ENCODE measurements at regions not wholly inside any gene's neighbourhood (a gene's known extent, or its start where the extent isn't known, plus 50 kb on each side); places are given as distances from the start of the nearest gene placed in this dataset.
"Not testable (repeated sequence)": the region's sequence is repeated elsewhere in the genome, so short reads cannot be mapped to it uniquely, and the experiment has no call there.

GRCh38 chr12:75943730-75944096, 87.9 kb downstream of the PHLDA1 start:
- DNase-seq (ENCODE audit: low read depth) = no peak

- DNase-seq (ENCODE audit: low read depth) = not testable (repeated sequence)
Measured at GRCh38 chr12:75941661-75942060, 89.9 kb downstream of the PHLDA1 start.

GRCh38 chr12:75939016-75939642, 92.4 kb downstream of the PHLDA1 start:
- DNase-seq (ENCODE audit: low read depth) = no peak

GRCh38 chr12:75938189-75938588, 93.4 kb downstream of the PHLDA1 start:
- no peak for DNase-seq (ENCODE audit: low read depth)

- no peak for DNase-seq (ENCODE audit: low read depth)
Measured at GRCh38 chr12:75937486-75937885, 94.1 kb downstream of the PHLDA1 start.

- DNase-seq (ENCODE audit: low read depth) = no peak
Measured at GRCh38 chr12:75936515-75937440, 94.8 kb downstream of the PHLDA1 start.

GRCh38 chr12:75935539-75936242, 95.9 kb downstream of the PHLDA1 start:
- no peak for DNase-seq (ENCODE audit: low read depth)

GRCh38 chr12:75933101-75933500, 98.5 kb downstream of the PHLDA1 start:
- DNase-seq (ENCODE audit: low read depth) = peak; percentile 47

GRCh38 chr12:75932241-75932640, 99.3 kb downstream of the PHLDA1 start:
- no peak for DNase-seq (ENCODE audit: low read depth)

- DNase-seq (ENCODE audit: low read depth) = no peak
Measured at GRCh38 chr12:75923964-75924666, 107.5 kb downstream of the PHLDA1 start.

GRCh38 chr12:75922944-75923642, 108.5 kb downstream of the PHLDA1 start:
- no peak for DNase-seq (ENCODE audit: low read depth)

GRCh38 chr12:75921622-75922289, 109.8 kb downstream of the PHLDA1 start:
- no peak for DNase-seq (ENCODE audit: low read depth)

- no peak for DNase-seq (ENCODE audit: low read depth)
Measured at GRCh38 chr12:75917715-75918114, 113.9 kb downstream of the PHLDA1 start.

GRCh38 chr12:75917083-75917482, 114.5 kb downstream of the PHLDA1 start:
- no peak for DNase-seq (ENCODE audit: low read depth)

GRCh38 chr12:75913502-75914351, 117.8 kb downstream of the PHLDA1 start:
- no peak for DNase-seq (ENCODE audit: low read depth)

GRCh38 chr12:75909714-75910656, 121.6 kb downstream of the PHLDA1 start:
- DNase-seq (ENCODE audit: low read depth) = no peak

- peak; percentile 67 for DNase-seq (ENCODE audit: low read depth)
Measured at GRCh38 chr12:75908961-75909605, 122.5 kb downstream of the PHLDA1 start.

- peak; percentile 49 for DNase-seq (ENCODE audit: low read depth)
Measured at GRCh38 chr12:75905922-75906321, 125.7 kb downstream of the PHLDA1 start.

Data from GM04504 (cell line).